Upper lobe of left lung (tissue), 6 donors: ENCODE measurements at regions not wholly inside any gene's neighbourhood (a gene's known extent, or its start where the extent isn't known, plus 50 kb on each side); places are given as distances from the start of the nearest gene placed in this dataset.

Experiments
- ATAC-seq, 2 donors: fragments of 200-7000 bp; cut with Tn5 transposase; one replicate each; pipeline ENCODE4 v1.9.1; 2022; ENCODE audit warnings: mild to moderate bottlenecking in 2 of 2, moderate library complexity in 2 of 2; ENCODE audit not compliant: low FRiP score in 2 of 2
- DNase-seq, 2 donors: peaks; one replicate each; pipeline ENCODE4 v3.0.0-alpha.2; 2019 to 2020
- H3K27ac ChIP-seq, 4 donors: fragments of 200-600 bp; sonication (generic); one replicate each; pipeline ENCODE4 v1.5.1; 2016 to 2019
- H3K27me3 ChIP-seq, 4 donors: fragments of 200-600 bp; sonication (generic); one replicate each; pipeline ENCODE4 v1.5.1; 2017 to 2019
- H3K36me3 ChIP-seq, 4 donors: fragments of 200-600 bp; sonication (generic); one replicate each; pipeline ENCODE4 v1.5.1; 2016 to 2019
- H3K4me1 ChIP-seq, 4 donors: fragments of 200-600 bp; sonication (generic); one replicate each; pipeline ENCODE4 v1.5.1; 2018 to 2019
- H3K4me3 ChIP-seq, 4 donors: fragments of 200-600 bp; sonication (generic); one replicate each; pipeline ENCODE4 v1.5.1; 2017 to 2019; ENCODE audit warnings: mild to moderate bottlenecking in 2 of 4, moderate library complexity in 1 of 4
- H3K9me3 ChIP-seq, 4 donors: fragments of 200-600 bp; sonication (generic); one replicate each; pipeline ENCODE4 v1.5.1; 2018 to 2019
- EP300 ChIP-seq, 4 donors: sonication (generic); formaldehyde crosslinking; IDR thresholded peaks; one replicate each; pipeline ENCODE4 v1.5.1; 2017; ENCODE audit warnings: antibody characterized with exemption in 4 of 4, control low read depth in 2 of 4
- POLR2A ChIP-seq, 4 donors: fragments of 450-650 bp; IDR thresholded peaks; one replicate each; pipeline ENCODE4 v1.5.1; 2016 to 2017; ENCODE audit warnings: antibody characterized with exemption in 4 of 4, mild to moderate bottlenecking in 2 of 4
- POLR2AphosphoS5 ChIP-seq, 2 donors: sonication (generic); formaldehyde crosslinking; IDR thresholded peaks; one replicate each; pipeline ENCODE4 v1.5.1; 2017; ENCODE audit warnings: antibody characterized with exemption in 2 of 2
- WGBS, 2 donors: methylation state at CpG; one replicate each; pipeline ENCODE4 v1.1.5; 2017 to 2018; 5-methylcytosine and 5-hydroxymethylcytosine counted together
- TF ChIP-seq, protein P1 (sequence below), 6 experiments: fragments of 450-650 bp in 4 of 6; fragments of 200-600 bp in 2 of 6; sonication (generic) in 2 of 6; IDR thresholded peaks; one replicate each; pipeline ENCODE4 v1.5.1; 2016 to 2019; ENCODE audit warnings: antibody characterized with exemption in 6 of 6
- donor health status: DM: no; HTN: no; CAD: no; lungs with moderate emphysema.
- donor health status: DM: no; HTN: yes; CAD: no; lungs with severe emphysema.

DNA sequence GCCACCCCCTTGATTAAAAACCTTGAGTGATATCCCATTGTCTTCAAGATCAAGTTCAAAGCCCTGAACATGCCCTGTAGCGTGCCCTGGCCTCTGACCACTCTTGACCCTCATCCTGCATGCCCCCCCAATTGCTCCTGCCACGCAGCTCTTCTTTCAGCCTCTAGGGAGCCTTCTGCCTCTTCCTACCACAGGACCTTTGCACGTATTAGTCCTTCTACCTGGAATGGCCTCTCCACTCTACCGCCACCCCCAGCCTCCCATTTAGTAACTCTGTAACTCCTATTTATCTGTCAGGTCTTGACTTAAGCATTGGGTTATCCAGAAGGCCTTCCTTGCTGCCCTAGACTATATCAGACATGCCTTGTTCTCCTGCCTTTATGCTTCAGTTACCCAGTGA lies 203.6 kb downstream of the TRIM29 start:
- DNase-seq (no peak), ATAC-seq (no peak)
- no peak overlapping the region for H3K27ac ChIP-seq
- no peaks in the 10 kb centered on the region for H3K27me3 ChIP-seq
- WGBS, 2 donors, result 88 to 91% methylated on average over 4 of the region's 4 CpGs
- H3K4me3 ChIP-seq, result no peak overlapping the region
- no peaks in the 10 kb centered on the region for H3K4me1 ChIP-seq
- TF ChIP-seq, protein P1, sequence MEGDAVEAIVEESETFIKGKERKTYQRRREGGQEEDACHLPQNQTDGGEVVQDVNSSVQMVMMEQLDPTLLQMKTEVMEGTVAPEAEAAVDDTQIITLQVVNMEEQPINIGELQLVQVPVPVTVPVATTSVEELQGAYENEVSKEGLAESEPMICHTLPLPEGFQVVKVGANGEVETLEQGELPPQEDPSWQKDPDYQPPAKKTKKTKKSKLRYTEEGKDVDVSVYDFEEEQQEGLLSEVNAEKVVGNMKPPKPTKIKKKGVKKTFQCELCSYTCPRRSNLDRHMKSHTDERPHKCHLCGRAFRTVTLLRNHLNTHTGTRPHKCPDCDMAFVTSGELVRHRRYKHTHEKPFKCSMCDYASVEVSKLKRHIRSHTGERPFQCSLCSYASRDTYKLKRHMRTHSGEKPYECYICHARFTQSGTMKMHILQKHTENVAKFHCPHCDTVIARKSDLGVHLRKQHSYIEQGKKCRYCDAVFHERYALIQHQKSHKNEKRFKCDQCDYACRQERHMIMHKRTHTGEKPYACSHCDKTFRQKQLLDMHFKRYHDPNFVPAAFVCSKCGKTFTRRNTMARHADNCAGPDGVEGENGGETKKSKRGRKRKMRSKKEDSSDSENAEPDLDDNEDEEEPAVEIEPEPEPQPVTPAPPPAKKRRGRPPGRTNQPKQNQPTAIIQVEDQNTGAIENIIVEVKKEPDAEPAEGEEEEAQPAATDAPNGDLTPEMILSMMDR (IDR thresholded peaks at IDR 0.05), result no peak
- TF ChIP-seq EP300 (IDR thresholded peaks at IDR 0.05) (no peak), POLR2AphosphoS5 (IDR thresholded peaks at IDR 0.05) (no peak)
- no peaks in the 10 kb centered on the region for H3K36me3 ChIP-seq
- H3K9me3 ChIP-seq, result no peaks in the 10 kb centered on the region

DNA sequence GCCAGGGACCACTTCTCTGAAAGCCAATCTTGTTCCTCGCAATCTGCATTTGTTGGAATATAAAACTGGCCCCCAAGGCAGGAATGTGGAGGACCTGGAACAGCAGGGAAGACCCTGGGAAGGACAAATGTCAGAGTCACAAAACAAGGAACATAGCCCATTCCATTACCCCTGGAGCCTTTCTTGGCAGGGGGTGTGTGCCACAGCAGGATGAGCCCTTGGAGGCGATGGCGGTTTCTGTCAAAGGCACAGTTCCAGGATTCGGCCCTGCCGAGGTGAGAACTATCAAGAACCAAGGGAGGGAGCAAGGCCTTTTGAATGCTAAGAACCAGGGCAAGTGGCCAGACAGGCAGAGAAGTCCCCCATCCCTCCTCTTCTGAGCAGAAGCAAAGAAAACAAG lies 204.3 kb downstream of the TRIM29 start:
- TF ChIP-seq, protein P1 (IDR thresholded peaks at IDR 0.05), result no peak
- TF ChIP-seq POLR2AphosphoS5 (IDR thresholded peaks at IDR 0.05) (no peak), POLR2A (IDR thresholded peaks at IDR 0.05) (no peak), EP300 (IDR thresholded peaks at IDR 0.05) (no peak)
- 36 to 39% methylated on average over 5 of the region's 5 CpGs for WGBS, 2 donors
- H3K4me1 ChIP-seq, result no peaks in the 10 kb centered on the region
- DNase-seq, result no peak
- no peaks in the 10 kb centered on the region for H3K36me3 ChIP-seq
- no peaks in the 10 kb centered on the region for H3K9me3 ChIP-seq
- no peak overlapping the region for H3K4me3 ChIP-seq
- ATAC-seq, result no peak
- H3K27ac ChIP-seq, result no peak overlapping the region
- no peaks in the 10 kb centered on the region for H3K27me3 ChIP-seq

- no peaks in the 10 kb centered on the region for H3K27me3 ChIP-seq
- TF ChIP-seq POLR2A (IDR thresholded peaks at IDR 0.05) (no peak), POLR2AphosphoS5 (IDR thresholded peaks at IDR 0.05) (no peak)
- no peak for DNase-seq
- H3K9me3 ChIP-seq, result no peaks in the 10 kb centered on the region
- no peaks in the 10 kb centered on the region for H3K36me3 ChIP-seq
- no peaks in the 10 kb centered on the region for H3K4me1 ChIP-seq
- ATAC-seq, result no peak
- H3K27ac ChIP-seq, result no peak overlapping the region
- WGBS, 2 donors, result 36 to 45% methylated on average over 8 to 9 of the region's 9 CpGs
- H3K4me3 ChIP-seq, result no peak overlapping the region
Measured at GRCh38 chr11:119932828-119933562, 204.0 kb upstream of the NECTIN1 start.

DNA sequence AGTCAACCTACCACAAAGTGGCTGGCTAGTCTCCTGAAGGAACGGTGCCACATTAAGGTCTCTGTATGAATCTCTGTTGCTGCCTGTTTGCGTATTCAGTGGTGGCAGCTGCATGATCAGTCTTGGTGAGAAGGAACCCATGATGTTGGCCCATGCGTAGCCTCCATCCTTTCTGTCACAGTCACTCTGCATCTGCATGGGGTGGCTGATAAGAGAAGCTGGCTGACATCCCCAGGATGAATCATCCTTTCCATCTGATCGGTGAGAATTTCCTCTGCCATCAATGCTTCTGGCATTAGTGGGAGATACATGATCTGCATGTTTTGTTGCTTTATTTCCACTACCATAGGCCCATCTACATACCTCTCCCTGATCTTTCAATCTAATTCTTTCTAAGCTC lies 199.0 kb upstream of the NECTIN1 start:
- no peak for ATAC-seq
- Histone ChIP-seq H3K4me3 (no peak overlapping the region), H3K27ac (no peak overlapping the region), H3K9me3 (no peaks in the 10 kb centered on the region), H3K4me1 (no peaks in the 10 kb centered on the region), H3K27me3 (no peaks in the 10 kb centered on the region), H3K36me3 (no peaks in the 10 kb centered on the region)
- TF ChIP-seq EP300 (IDR thresholded peaks at IDR 0.05), result no peak
- TF ChIP-seq, protein P1 (IDR thresholded peaks at IDR 0.05), result no peak
- no peak for TF ChIP-seq POLR2AphosphoS5 (IDR thresholded peaks at IDR 0.05)
- TF ChIP-seq POLR2A (IDR thresholded peaks at IDR 0.05), result no peak
- DNase-seq, result no peak
- WGBS, 2 donors, result 80 to 84% methylated on average over 4 of the region's 4 CpGs

DNA sequence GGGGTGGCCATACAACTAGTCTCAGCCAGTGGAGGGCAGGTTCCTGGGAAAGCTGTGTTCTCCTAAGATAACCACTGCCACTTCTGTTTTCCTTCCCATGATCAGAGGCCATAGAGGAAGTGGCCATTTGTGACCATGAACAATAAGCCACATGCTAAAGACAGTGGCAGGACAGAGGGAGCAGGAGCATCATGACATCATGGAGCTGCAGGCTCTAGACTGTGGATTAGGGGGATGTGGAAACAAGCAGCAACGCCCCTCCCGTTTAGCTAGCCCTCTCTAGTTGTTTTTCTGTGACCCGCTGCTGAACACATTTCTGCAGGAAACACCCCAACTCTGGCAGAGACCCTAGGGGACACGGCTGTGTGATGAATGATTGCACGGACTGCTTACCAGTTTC lies 195.0 kb upstream of the NECTIN1 start:
- Histone ChIP-seq H3K4me1 (no peaks in the 10 kb centered on the region), H3K4me3 (no peak overlapping the region), H3K9me3 (no peaks in the 10 kb centered on the region), H3K36me3 (no peaks in the 10 kb centered on the region), H3K27me3 (no peaks in the 10 kb centered on the region), H3K27ac (no peak overlapping the region)
- DNase-seq (no peak), ATAC-seq (no peak)
- 54 to 64% methylated on average over 5 of the region's 5 CpGs for WGBS, 2 donors
- TF ChIP-seq, protein P1 (IDR thresholded peaks at IDR 0.05), result no peak
- TF ChIP-seq POLR2AphosphoS5 (IDR thresholded peaks at IDR 0.05), result no peak
- TF ChIP-seq POLR2A (IDR thresholded peaks at IDR 0.05), result no peak
- no peak for TF ChIP-seq EP300 (IDR thresholded peaks at IDR 0.05)
